Prostate gland (tissue), 2 donors: ENCODE measurements at regions not wholly inside any gene's neighbourhood (a gene's known extent, or its start where the extent isn't known, plus 50 kb on each side); places are given as distances from the start of the nearest gene placed in this dataset.

Source experiments
- DNase-seq: peaks from one replicate; pipeline ENCODE4 v3.0.0-alpha.2; 2019; ENCODE audit warnings: low spot score
- H3K27ac ChIP-seq, 2 donors: fragments of 200-600 bp; sonication (generic); 2 replicates each; pipeline ENCODE4 v1.5.1; 2017 to 2019
- H3K27me3 ChIP-seq: fragments of 200-600 bp; sonication (generic); replicated peaks from 2 replicates; pipeline ENCODE4 v1.5.1; 2019; ENCODE audit not compliant: insufficient read depth
- H3K36me3 ChIP-seq, 2 donors: fragments of 200-600 bp; sonication (generic); 1 replicate in 1 of 2; 2 replicates in 1 of 2; pipeline versions ENCODE4 v1.5.1 to v1.8.1; 2017 to 2019
- H3K4me1 ChIP-seq: fragments of 200-600 bp; sonication (generic); replicated peaks from 2 replicates; pipeline ENCODE4 v1.5.1; 2019
- H3K4me3 ChIP-seq, 2 donors: fragments of 200-600 bp; sonication (generic); 2 replicates each; pipeline ENCODE4 v1.5.1; 2017 to 2019
- H3K9me3 ChIP-seq: fragments of 200-600 bp; sonication (generic); 2 replicates; pipeline ENCODE4 v1.5.1; 2017
- CTCF ChIP-seq, 4 experiments: fragments of 200-600 bp in 2 of 4; fragments of 450-650 bp in 2 of 4; sonication (generic) in 2 of 4; IDR thresholded peaks; 1 replicate in 3 of 4; 2 replicates in 1 of 4; pipeline ENCODE4 v1.5.1; 2016 to 2019; ENCODE audit warnings: antibody characterized with exemption in 4 of 4, mild to moderate bottlenecking in 2 of 4, moderate library complexity in 2 of 4
- POLR2A ChIP-seq: fragments of 450-650 bp; IDR thresholded peaks from one replicate; pipeline ENCODE4 v1.6.1; 2016; ENCODE audit warnings: antibody characterized with exemption, mild to moderate bottlenecking
- POLR2AphosphoS5 ChIP-seq: sonication (generic); formaldehyde crosslinking; IDR thresholded peaks from one replicate; pipeline ENCODE4 v1.6.1; 2017; ENCODE audit warnings: antibody characterized with exemption
- WGBS: methylation state at CpG from one replicate; pipeline ENCODE4 v1.1.5; 2018; 5-methylcytosine and 5-hydroxymethylcytosine counted together
- intact Hi-C: fragments of 100-400 bp; cut with DNase I; formaldehyde crosslinking; loops from one replicate; pipeline ENCODE4 v1.14.2; 2022

GRCh38 chr2:175688243-175688642 is 313.8 kb downstream of the LNPK start:
- Histone ChIP-seq H3K4me3 (no peak overlapping the region), H3K4me1 (no peaks in the 10 kb centered on the region), H3K27me3 (no peaks in the 10 kb centered on the region), H3K9me3 (no peaks in the 10 kb centered on the region), H3K27ac (no peak overlapping the region), H3K36me3 (no peaks in the 10 kb centered on the region)
- no peak for DNase-seq
- TF ChIP-seq CTCF (IDR thresholded peaks at IDR 0.05): no peak
- no peak for TF ChIP-seq POLR2A
- no peak for TF ChIP-seq POLR2AphosphoS5
- intact Hi-C loops: loop anchor here (10.0 kb wide), 1 partner anchor 323 kb away; no protein-coding TSS in a partner anchor
- 88% methylated on average over 4 of the region's 4 CpGs for WGBS

- TF ChIP-seq POLR2A: no peak
- no peak for TF ChIP-seq POLR2AphosphoS5
- no peak for TF ChIP-seq CTCF (IDR thresholded peaks at IDR 0.05)
- WGBS: 17% methylated on average over 6 of the region's 6 CpGs
- no peak overlapping the region for H3K4me3 ChIP-seq
- H3K27ac ChIP-seq: no peak overlapping the region
- H3K27me3 ChIP-seq: no peaks in the 10 kb centered on the region
- no peaks in the 10 kb centered on the region for H3K36me3 ChIP-seq
- DNase-seq: no peak
- intact Hi-C loops: loop anchor here (10.0 kb wide), 1 partner anchor 323 kb away; no protein-coding TSS in a partner anchor
- H3K4me1 ChIP-seq: no peaks in the 10 kb centered on the region
- no peaks in the 10 kb centered on the region for H3K9me3 ChIP-seq
These were observed 314.6 kb downstream of the LNPK start for GRCh38 chr2:175687465-175687864.

GRCh38 chr2:175686002-175686401 is 316.1 kb downstream of the LNPK start:
- no peak overlapping the region for H3K4me3 ChIP-seq
- no peak overlapping the region for H3K27ac ChIP-seq
- 67% methylated on average over 7 of the region's 7 CpGs for WGBS
- H3K9me3 ChIP-seq: no peaks in the 10 kb centered on the region
- TF ChIP-seq CTCF (IDR thresholded peaks at IDR 0.05) (no peak), POLR2A (no peak)
- no peak for DNase-seq
- no peaks in the 10 kb centered on the region for H3K36me3 ChIP-seq
- H3K4me1 ChIP-seq: no peaks in the 10 kb centered on the region
- H3K27me3 ChIP-seq: no peaks in the 10 kb centered on the region
- intact Hi-C loops: loop anchor here (10.0 kb wide), 1 partner anchor 321 kb away; no protein-coding TSS in a partner anchor

GRCh38 chr2:175684466-175684865 is 317.6 kb downstream of the LNPK start:
- no peaks in the 10 kb centered on the region for H3K27me3 ChIP-seq
- TF ChIP-seq POLR2A (no peak), POLR2AphosphoS5 (no peak), CTCF (IDR thresholded peaks at IDR 0.05) (no peak)
- intact Hi-C loops: loop anchor here (10.0 kb wide), 1 partner anchor 320 kb away; no protein-coding TSS in a partner anchor
- no peaks in the 10 kb centered on the region for H3K36me3 ChIP-seq
- H3K4me1 ChIP-seq: no peaks in the 10 kb centered on the region
- no peak overlapping the region for H3K27ac ChIP-seq
- no peaks in the 10 kb centered on the region for H3K9me3 ChIP-seq
- DNase-seq: no peak
- WGBS: 86% methylated on average over 4 of the region's 4 CpGs
- no peak overlapping the region for H3K4me3 ChIP-seq

- intact Hi-C loops: loop anchor here (10.0 kb wide), 1 partner anchor 315 kb away; no protein-coding TSS in a partner anchor
These were observed 322.3 kb downstream of the LNPK start for GRCh38 chr2:175679728-175680127.

More at GRCh38 chr2:175679728-175680127, 322.3 kb downstream of the LNPK start:
- Histone ChIP-seq H3K4me3 (no peak overlapping the region), H3K36me3 (no peaks in the 10 kb centered on the region), H3K4me1 (no peaks in the 10 kb centered on the region), H3K27me3 (no peaks in the 10 kb centered on the region), H3K9me3 (no peaks in the 10 kb centered on the region), H3K27ac (no peak overlapping the region)
- no peak for TF ChIP-seq POLR2AphosphoS5
- no peak for TF ChIP-seq CTCF (IDR thresholded peaks at IDR 0.05)
- no peak for TF ChIP-seq POLR2A
- no peak for DNase-seq
- 81% methylated on average over 2 of the region's 2 CpGs for WGBS
